GM21390 (cell line): ENCODE measurements at regions not wholly inside any gene's neighbourhood (a gene's known extent, or its start where the extent isn't known, plus 50 kb on each side); places are given as distances from the start of the nearest gene placed in this dataset.

Experiments used
- ATAC-seq: cut with Tn5 transposase; IDR thresholded peaks from one replicate; pipeline ENCODE4 v1.9.1; 2021; ENCODE audit not compliant: unreplicated experiment

GRCh38 chr18:39805218-39805617 lies 2149.8 kb upstream of the PIK3C3 start:
- no peak for ATAC-seq

DNA sequence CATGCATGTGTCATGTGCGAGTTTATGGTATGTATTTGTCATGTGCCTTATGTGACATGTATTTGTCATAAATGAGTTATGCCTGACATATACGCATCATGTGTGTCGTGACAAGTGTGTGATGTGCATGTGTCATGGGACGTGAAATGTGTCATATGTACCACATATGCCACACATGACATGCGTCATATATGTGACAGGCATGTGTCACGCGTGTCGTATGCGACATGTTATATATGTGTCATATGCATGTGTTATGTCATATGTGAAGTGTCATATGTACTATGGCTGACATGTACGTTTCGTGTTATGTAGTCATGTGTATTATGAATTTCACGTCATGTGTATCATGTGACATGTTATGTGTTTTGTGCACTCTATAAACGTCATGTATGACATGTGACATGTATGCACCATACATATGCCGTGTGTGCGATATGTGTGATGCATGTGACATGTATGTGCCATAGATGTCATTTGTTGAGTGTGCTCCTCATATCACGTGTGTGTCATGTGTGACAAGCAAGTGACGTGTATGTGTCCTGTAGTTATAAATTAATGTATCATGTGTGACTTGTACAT lies 2152.3 kb upstream of the PIK3C3 start:
- ATAC-seq = no peak

- no peak for ATAC-seq
These were observed 2153.2 kb upstream of the PIK3C3 start for GRCh38 chr18:39801848-39802247.

- ATAC-seq = no peak
These were observed 2154.0 kb upstream of the PIK3C3 start for GRCh38 chr18:39801010-39801409.

DNA sequence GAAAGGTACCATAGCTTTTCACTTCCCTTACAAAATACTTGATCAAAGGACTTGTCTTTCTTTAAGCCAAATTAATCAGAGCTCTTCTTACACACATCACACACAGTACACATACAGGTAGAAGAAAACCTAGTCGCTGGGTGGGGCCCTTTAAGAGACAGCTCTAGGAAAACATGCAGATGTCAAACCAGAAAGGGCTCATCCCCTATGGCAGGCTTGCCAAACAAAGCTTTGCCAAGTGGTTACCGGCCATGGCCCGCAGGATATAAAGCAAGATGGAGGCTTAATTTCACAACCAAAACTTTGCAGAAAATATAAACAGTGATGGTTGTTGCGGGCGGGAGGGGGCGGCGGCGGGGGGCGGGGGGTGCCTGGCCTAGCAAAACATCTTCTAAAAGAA lies 2156.0 kb upstream of the PIK3C3 start:
- no peak for ATAC-seq

DNA sequence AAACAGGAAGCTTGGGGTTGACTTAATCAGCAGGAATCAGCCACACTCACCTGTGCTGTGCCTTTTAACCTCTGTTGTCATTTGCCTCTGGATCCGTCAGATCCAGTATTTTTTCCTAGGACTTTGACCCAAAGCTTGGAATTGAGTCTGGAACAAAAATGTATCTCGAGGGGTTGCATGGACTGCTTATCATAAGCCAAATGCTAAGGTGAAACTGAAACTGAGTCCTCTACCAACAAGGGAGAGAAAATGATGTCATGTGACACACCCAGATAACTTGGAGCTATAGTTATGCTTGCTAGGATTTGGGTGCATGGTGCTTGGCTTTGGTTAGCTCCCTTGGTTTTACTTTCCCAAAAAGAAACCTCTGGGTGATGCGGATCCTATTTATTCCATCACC lies 2158.6 kb upstream of the PIK3C3 start:
- no peak for ATAC-seq

DNA sequence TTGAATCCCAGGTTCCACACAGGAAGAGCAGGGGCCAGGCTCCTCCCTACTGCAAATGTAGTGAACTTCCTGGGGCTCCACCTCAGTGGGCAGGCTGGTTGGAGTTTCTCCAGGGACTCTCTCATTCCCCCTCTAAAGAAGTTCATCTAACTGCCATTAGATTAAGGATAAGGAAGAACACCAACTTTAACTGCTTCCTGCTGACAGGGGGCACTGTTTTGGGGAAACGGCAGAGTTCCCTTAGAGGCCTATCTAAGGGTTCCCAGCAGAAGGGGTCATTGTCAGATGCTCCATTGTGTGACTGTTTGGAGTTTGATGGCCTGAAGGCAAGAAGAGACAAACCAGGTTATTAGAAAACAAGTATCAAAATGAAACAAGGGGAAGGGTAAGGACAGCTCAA lies 2159.7 kb upstream of the PIK3C3 start:
- ATAC-seq = no peak

DNA sequence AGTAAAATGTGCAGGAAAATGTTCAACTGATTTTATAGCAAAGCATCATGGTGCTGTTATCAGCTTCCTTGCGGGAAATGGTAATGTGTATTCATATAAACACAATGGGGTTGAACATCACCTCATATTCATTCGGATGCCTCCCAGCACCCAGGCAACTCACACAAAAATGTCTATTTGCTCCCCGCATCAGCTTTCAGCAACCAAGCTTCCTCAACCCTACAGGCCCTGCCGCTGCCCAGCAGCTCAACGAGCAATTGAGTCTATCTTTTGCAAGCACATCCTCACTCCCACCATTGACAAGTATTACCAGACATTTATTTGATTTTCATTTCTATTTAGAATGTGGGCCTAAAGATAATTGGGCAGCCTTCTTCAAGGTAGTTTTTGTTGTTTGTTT lies 2161.4 kb upstream of the PIK3C3 start:
- ATAC-seq = no peak

- ATAC-seq = no peak
These were observed 2166.7 kb upstream of the PIK3C3 start for GRCh38 chr18:39788383-39788782.

GRCh38 chr18:39786477-39786876 lies 2168.6 kb upstream of the PIK3C3 start:
- ATAC-seq = no peak

GRCh38 chr18:39784541-39784940 lies 2170.5 kb upstream of the PIK3C3 start:
- no peak for ATAC-seq

DNA sequence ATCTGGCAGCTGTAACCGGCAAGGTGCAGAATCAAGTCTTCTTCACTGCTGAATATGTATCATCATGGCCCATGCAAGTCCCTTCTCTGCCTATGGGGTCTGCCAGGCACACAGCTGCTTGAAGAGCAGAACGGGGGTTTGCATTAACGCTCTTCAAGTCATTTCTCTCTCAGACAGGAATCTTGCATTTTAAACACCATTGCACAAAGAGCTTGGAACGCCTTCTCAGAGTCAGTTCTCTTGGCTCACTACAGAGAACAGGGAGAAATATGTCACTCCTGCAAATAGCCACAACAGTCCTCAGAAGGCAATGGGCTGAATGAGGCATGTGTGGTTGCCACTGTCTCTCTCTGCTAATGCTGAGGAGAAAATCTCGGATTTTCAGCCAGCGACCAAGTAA lies 2173.5 kb upstream of the PIK3C3 start:
- no peak for ATAC-seq

DNA sequence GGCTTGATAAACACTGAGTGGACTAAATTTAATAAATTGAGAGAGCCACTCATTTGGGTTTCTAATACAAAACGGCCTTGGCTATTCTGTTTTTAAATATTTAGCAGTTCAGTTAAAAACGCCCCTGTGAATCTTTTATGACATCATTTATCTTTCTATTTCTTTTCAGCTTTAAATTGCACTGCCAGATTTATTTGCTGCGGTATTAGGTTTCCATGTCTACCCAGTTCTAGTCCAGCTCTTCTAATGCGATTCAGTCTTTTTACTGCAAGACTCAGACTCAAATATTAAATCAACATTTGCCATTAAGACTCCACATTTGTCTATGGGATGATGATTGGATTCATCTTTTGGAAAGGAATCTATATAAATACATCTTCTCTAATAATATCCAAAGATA lies 2174.3 kb upstream of the PIK3C3 start:
- no peak for ATAC-seq

DNA sequence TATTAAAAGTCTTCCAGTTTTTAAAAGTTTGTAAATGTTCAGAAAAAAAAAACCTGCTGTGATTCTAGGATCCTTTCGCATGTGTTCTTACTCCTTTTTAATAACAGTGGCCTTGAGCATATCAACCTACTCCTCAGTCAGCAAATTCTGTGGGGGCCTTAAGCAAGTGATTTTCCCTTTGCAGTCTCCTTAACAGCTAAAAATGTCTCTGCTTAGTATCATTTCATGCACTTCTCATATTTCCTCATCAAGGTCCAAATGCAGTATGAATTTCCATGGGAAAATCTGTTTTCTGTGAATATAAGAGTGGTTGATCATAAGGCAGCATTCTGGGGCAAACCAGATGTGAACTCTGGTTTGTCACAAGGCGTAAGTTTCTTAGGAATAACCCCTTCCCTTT lies 2175.1 kb upstream of the PIK3C3 start:
- no peak for ATAC-seq

- no peak for ATAC-seq
These were observed 2178.3 kb upstream of the PIK3C3 start for GRCh38 chr18:39776766-39777165.

- no peak for ATAC-seq
These were observed 2180.0 kb upstream of the PIK3C3 start for GRCh38 chr18:39774957-39775598.

GRCh38 chr18:39773646-39774045 lies 2181.4 kb upstream of the PIK3C3 start:
- ATAC-seq = no peak

DNA sequence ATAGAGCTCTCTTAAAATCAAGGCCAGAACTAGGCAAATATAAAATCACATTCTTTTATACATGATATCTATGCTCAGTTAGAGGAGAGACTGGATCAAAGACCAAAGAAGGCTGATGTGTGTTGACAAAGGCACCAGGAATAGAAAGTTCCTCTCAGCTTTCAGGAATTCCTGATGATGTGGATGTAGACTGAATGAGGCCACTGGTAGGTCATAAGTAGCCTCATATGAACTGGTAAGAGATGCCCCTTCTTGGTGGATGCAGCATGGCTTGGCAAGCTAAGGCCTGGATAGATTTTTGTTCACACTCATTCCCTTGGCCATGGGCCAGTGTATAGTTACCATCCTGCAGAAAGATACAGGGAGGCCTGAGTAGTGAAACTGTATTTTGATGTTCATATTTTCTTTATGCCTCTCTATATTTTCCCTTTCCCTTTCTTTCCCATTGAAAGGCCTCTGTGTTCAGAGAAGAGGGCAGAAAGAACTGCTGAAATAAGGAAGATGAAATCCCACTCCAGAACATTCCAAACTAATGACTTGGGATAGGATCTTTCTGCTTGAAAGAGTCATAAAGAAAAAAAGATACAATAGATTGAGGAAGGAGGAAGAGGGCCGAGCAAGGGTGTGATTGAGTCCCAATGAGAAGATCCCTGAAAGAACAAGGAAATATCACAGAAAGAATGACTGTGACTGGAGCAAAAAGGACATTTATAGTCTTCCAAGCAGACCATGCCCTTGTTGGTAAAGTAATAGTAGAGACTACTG lies 2182.7 kb upstream of the PIK3C3 start:
- ATAC-seq = no peak

DNA sequence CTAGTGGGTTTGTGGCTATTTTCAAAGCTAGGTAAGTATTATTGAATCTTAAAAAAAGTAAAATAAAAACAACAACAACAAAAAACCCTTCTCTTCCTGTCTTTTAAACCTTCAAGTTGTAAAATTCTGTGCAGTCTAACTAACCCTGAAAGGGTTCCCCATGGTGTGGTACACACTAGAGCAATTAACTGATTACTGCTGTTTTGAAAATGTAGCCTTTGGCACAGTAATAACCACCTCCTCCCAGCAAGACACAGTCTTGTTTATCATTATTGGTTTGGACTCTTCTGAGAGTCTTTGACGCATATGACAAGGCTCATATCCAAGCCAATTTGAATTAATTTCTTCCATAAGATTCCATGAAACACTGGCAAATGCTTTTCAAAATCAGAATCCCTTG lies 2184.6 kb upstream of the PIK3C3 start:
- no peak for ATAC-seq

DNA sequence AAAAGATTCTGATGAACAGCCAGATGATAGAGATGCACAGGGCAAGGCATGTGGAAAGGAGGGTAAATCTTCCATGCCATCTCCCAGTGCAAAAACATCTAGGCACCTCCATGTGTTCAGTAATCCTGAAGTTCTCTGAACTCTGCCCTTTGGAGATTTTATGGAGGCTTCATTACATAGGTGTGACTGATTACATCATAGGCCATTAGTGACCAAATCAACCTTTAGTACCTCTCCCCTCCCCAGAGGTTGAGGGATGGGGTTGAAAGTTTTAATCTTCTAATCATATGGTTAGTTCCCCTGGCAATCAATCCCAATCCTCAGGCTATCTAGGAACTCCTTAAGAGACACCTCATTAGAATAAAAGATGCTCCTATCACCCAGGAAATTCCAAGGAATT lies 2190.2 kb upstream of the PIK3C3 start:
- ATAC-seq = no peak

DNA sequence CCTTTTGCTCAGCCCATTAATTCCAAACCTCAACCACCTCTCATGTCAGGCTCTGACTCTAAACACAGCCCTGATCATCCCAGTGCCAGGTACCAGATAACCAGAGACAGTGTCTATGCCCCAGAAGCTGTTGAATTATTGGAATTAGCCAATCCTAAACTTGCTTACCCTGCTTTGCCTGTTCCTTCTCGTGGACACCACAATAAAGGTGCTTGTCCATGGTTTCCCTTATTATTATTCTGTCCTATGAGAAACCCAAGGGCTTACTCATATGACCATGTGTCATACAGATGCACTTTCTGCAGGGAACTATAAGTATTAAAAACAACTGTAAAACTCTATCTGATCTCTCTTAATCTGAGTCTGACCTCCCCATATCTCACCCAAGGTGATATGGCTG lies 2193.8 kb upstream of the PIK3C3 start:
- ATAC-seq = no peak

- ATAC-seq = no peak
These were observed 2194.3 kb upstream of the CELF4 start for GRCh38 chr18:39759926-39760325.
